ENCODE measurements at regions not wholly inside any gene's neighbourhood (a gene's known extent, or its start where the extent isn't known, plus 50 kb on each side); places are given as distances from the start of the nearest gene placed in this dataset.

GRCh38 chr2:5933669-5934068 is 241.5 kb downstream of the SOX11 start:
- Histone ChIP-seq H3K4ac (ENCODE audit: low read depth, low read length) (no peak overlapping the region), H3K14ac (ENCODE audit: insufficient read depth, low read length) (no peak overlapping the region), H2BK15ac (ENCODE audit: low read depth, low read length) (no peak overlapping the region), H3K27me3 (ENCODE audit: insufficient read depth, low read length) (no peaks in the 10 kb centered on the region), H3K4me1 (ENCODE audit: insufficient read depth, low read length) (0 out of 2 replicates have a peak, but pooled peaks cover 1% of the 10 kb centered on the region), H2BK20ac (ENCODE audit: low read depth, low read length, poor library complexity, severe bottlenecking) (no peak overlapping the region), H3K23me2 (ENCODE audit: insufficient read length, low read depth, low read length, poor library complexity, severe bottlenecking) (no peaks in the 10 kb centered on the region), H2BK12ac (ENCODE audit: insufficient read length, low read depth, low read length) (no peak overlapping the region), H2AK5ac (ENCODE audit: insufficient read length, low read length) (no peak overlapping the region), H3K79me2 (ENCODE audit: insufficient read depth, low read length) (no peaks in the 10 kb centered on the region), H3K4me2 (ENCODE audit: insufficient read depth, insufficient read length, low read length) (no peak overlapping the region), H3K9me3 (ENCODE audit: control insufficient read depth, low read depth, low read length) (peaks cover 4% of the 10 kb centered on the region), H3K18ac (ENCODE audit: insufficient read length, low read depth, low read length) (no peak overlapping the region), H3K79me1 (ENCODE audit: insufficient read depth, low read depth, low read length, poor library complexity, severe bottlenecking) (no peaks in the 10 kb centered on the region), H4K20me1 (ENCODE audit: control insufficient read depth, insufficient read depth, insufficient read length) (no peaks in the 10 kb centered on the region), H3K9ac (ENCODE audit: extremely low read depth, insufficient read length, low read length) (no peak overlapping the region), H3K27ac (ENCODE audit: insufficient read length, low read depth, low read length) (no peak overlapping the region), H2AFZ (ENCODE audit: low read length) (no peak overlapping the region), H4K91ac (ENCODE audit: insufficient read length, low read depth, low read length) (no peak overlapping the region), H4K8ac (replicated peaks; ENCODE audit: insufficient read length, low read depth, low read length) (no peak overlapping the region), H4K5ac (ENCODE audit: insufficient read length, low read depth, low read length) (no peak overlapping the region), H3T11ph (ENCODE audit: low read length) (no peak overlapping the region), H3K56ac (ENCODE audit: insufficient read length, low read depth, low read length) (no peak overlapping the region), H3K23ac (ENCODE audit: insufficient read length, low read depth, low read length) (no peak overlapping the region), H2BK120ac (ENCODE audit: low read depth, low read length, poor library complexity, severe bottlenecking) (no peak overlapping the region), H2BK5ac (ENCODE audit: insufficient read length, low read length) (no peak overlapping the region)
- peaks cover 12 to 14% of the 10 kb centered on the region in 2 experiments for H3K4me1 Mint-ChIP-seq
- H3K9me3 Mint-ChIP-seq, result peaks cover 6 to 10% of the 10 kb centered on the region in 2 experiments; a peak in 4 of 5 replicates
- no CpG with 5 or more reads among the region's 4 CpGs for WGBS (ENCODE audit: extremely low coverage, insufficient read length, low lambda C conversion rate)
- no peak for DNase-seq
- H3K36me3 Mint-ChIP-seq (ENCODE audit: insufficient read depth in 1 of 3, low read depth in 3 of 3), result peaks cover 0 to 7% (median 6%) of the 10 kb centered on the region in 3 experiments; a peak in 5 of 7 replicates
- no peak overlapping the region for H3K27ac Mint-ChIP-seq
- H3K4me3 Mint-ChIP-seq, result no peak overlapping the region
- no peaks in the 10 kb centered on the region for H3K27me3 Mint-ChIP-seq (ENCODE audit: low read depth)
- no peak for TF ChIP-seq CTCF (conservative IDR thresholded peaks at IDR 0.05)

Measured in H9 (cell line).